PC-3 (cell line): ENCODE measurements at regions not wholly inside any gene's neighbourhood (a gene's known extent, or its start where the extent isn't known, plus 50 kb on each side); places are given as distances from the start of the nearest gene placed in this dataset.

ENCODE experiments used
- ATAC-seq: fragments of 200-7000 bp; cut with Tn5 transposase; 2 replicates; pipeline ENCODE4 v1.9.1; 2020; ENCODE audit warnings: mild to moderate bottlenecking, moderate library complexity
- BruUV-seq: library from RNA; stranded (reverse); fragments of 400-500 nt; replicated peaks from 2 replicates; lab custom pipeline; 2021; lab: Mats Ljungman, UMichigan
- CTCF ChIA-PET: fragments of 300-600 bp; sonication (Branson Sonifier 250); formaldehyde crosslinking; loops from one replicate; lab custom pipeline; 2022; ENCODE audit warnings: antibody characterized with exemption; lab: Charles Lee
- POLR2A ChIA-PET: fragments of 300-600 bp; sonication (Branson Sonifier 250); formaldehyde crosslinking; loops from one replicate; lab custom pipeline; 2022; ENCODE audit warnings: antibody characterized with exemption; ENCODE audit not compliant: unreplicated experiment; lab: Charles Lee
- DNase-seq: peaks from one replicate; pipeline ENCODE4 v3.0.0-alpha.2; 2015
- H2AFZ ChIP-seq: fragments of 300-600 bp; sonication (generic); 2 replicates; pipeline ENCODE4 v1.6.0; 2016; ENCODE audit warnings: antibody characterized with exemption, low read length
- H3F3A ChIP-seq: fragments of 300-600 bp; sonication (generic); one replicate; pipeline ENCODE4 v1.6.0; 2017; ENCODE audit warnings: antibody characterized with exemption, low read length, control low read depth, mild to moderate bottlenecking; ENCODE audit not compliant: unreplicated experiment
- H3K27ac ChIP-seq: fragments of 300-600 bp; sonication (generic); 2 replicates; pipeline ENCODE4 v1.5.1; 2016; ENCODE audit warnings: mild to moderate bottlenecking, low read length
- H3K27me3 ChIP-seq: fragments of 300-600 bp; sonication (generic); 2 replicates; pipeline ENCODE4 v1.6.1; 2016; ENCODE audit warnings: low read length, mixed read lengths
- H3K36me3 ChIP-seq: fragments of 300-600 bp; sonication (generic); 2 replicates; pipeline ENCODE4 v1.6.1; 2016; ENCODE audit warnings: low read depth, mixed run types, low read length, mixed read lengths
- H3K4me1 ChIP-seq: fragments of 300-600 bp; sonication (generic); 2 replicates; pipeline ENCODE4 v1.5.1; 2016; ENCODE audit warnings: low read length; ENCODE audit not compliant: insufficient read depth
- H3K4me2 ChIP-seq: fragments of 300-600 bp; sonication (generic); 2 replicates; pipeline ENCODE4 v1.6.0; 2016; ENCODE audit warnings: low read length
- H3K4me3 ChIP-seq: fragments of 300-600 bp; sonication (generic); 2 replicates; pipeline ENCODE4 v1.5.1; 2016; ENCODE audit warnings: mild to moderate bottlenecking, low read length, mixed read lengths
- H3K79me2 ChIP-seq: fragments of 300-600 bp; sonication (generic); 2 replicates; pipeline ENCODE4 v1.6.1; 2017; ENCODE audit warnings: low read length, mixed read lengths
- H3K9ac ChIP-seq: fragments of 300-600 bp; sonication (generic); 2 replicates; pipeline ENCODE4 v1.6.0; 2016; ENCODE audit warnings: mild to moderate bottlenecking, low read length
- H3K9me2 ChIP-seq: fragments of 300-600 bp; sonication (generic); replicated peaks from 2 replicates; pipeline ENCODE4 v1.6.1; 2016; ENCODE audit warnings: mixed run types, low read length, mixed read lengths
- H3K9me3 ChIP-seq: fragments of 300-600 bp; sonication (generic); 2 replicates; pipeline ENCODE4 v1.6.1; 2016; ENCODE audit warnings: low read length, mixed read lengths
- H4K20me1 ChIP-seq: fragments of 300-600 bp; sonication (generic); 2 replicates; pipeline ENCODE4 v1.6.1; 2016; ENCODE audit warnings: low read length, mixed read lengths
- CTCF ChIP-seq: fragments of 300-600 bp; sonication (generic); conservative IDR thresholded peaks from 2 replicates; pipeline ENCODE4 v1.5.1; 2017; ENCODE audit warnings: antibody characterized with exemption, low read depth, mild to moderate bottlenecking, low read length
- EZH2 ChIP-seq: fragments of 300-600 bp; sonication (generic); IDR thresholded peaks from one replicate; pipeline ENCODE4 v1.6.1; 2017; ENCODE audit warnings: antibody characterized with exemption, mild to moderate bottlenecking, low read length; ENCODE audit not compliant: unreplicated experiment
- EZH2phosphoT487 ChIP-seq: fragments of 300-600 bp; sonication (generic); IDR thresholded peaks from 2 replicates; pipeline ENCODE4 v1.6.1; 2018; ENCODE audit warnings: mild to moderate bottlenecking, antibody characterized with exemption, low read length, borderline replicate concordance
- intact Hi-C: fragments of 100-400 bp; cut with micrococcal nuclease; formaldehyde crosslinking; loops from 2 replicates; pipeline ENCODE4 v1.9.0; 2023

- ChIA-PET POLR2A (no interaction called here), CTCF (no interaction called here)
- no TSS peak for BruUV-seq
- Histone ChIP-seq H3K4me2 (no peak overlapping the region), H3K27me3 (peaks cover 67% of the 10 kb centered on the region), H3K9me2 (no peaks in the 10 kb centered on the region), H3K4me3 (no peak overlapping the region), H3K9ac (no peak overlapping the region), H2AFZ (no peak overlapping the region), H3K9me3 (no peaks in the 10 kb centered on the region), H3F3A (no peaks in the 10 kb centered on the region), H3K4me1 (no peaks in the 10 kb centered on the region), H3K79me2 (no peaks in the 10 kb centered on the region), H3K27ac (no peak overlapping the region), H3K36me3 (no peaks in the 10 kb centered on the region), H4K20me1 (no peaks in the 10 kb centered on the region)
- TF ChIP-seq EZH2phosphoT487 = no peak
- no peak for TF ChIP-seq CTCF
- no peak for TF ChIP-seq EZH2
- intact Hi-C loops = no loop called here
- DNase-seq (no peak), ATAC-seq (no peak)
Observed at GRCh38 chr2:121872651-121873050, 117.2 kb downstream of the TSN start.

- TF ChIP-seq EZH2phosphoT487 (no peak), CTCF (no peak), EZH2 (no peak)
- ChIA-PET POLR2A (no interaction called here), CTCF (no interaction called here)
- BruUV-seq = no TSS peak
- H2AFZ ChIP-seq = no peak overlapping the region
- intact Hi-C loops = no loop called here
- H3F3A ChIP-seq = no peaks in the 10 kb centered on the region
- H3K9me2 ChIP-seq = no peaks in the 10 kb centered on the region
- no peaks in the 10 kb centered on the region for H3K79me2 ChIP-seq
- no peak overlapping the region for H3K4me2 ChIP-seq
- H3K9me3 ChIP-seq = no peaks in the 10 kb centered on the region
- peaks cover 65% of the 10 kb centered on the region for H3K27me3 ChIP-seq
- H4K20me1 ChIP-seq = no peaks in the 10 kb centered on the region
- no peak for DNase-seq
- no peak overlapping the region for H3K9ac ChIP-seq
- no peak overlapping the region for H3K27ac ChIP-seq
- H3K4me3 ChIP-seq = no peak overlapping the region
- no peak for ATAC-seq
- no peaks in the 10 kb centered on the region for H3K4me1 ChIP-seq
- H3K36me3 ChIP-seq = no peaks in the 10 kb centered on the region
Observed at GRCh38 chr2:121873864-121874263, 118.4 kb downstream of the TSN start.

GRCh38 chr2:121875585-121876185, 120.2 kb downstream of the TSN start:
- Histone ChIP-seq H4K20me1 (no peaks in the 10 kb centered on the region), H2AFZ (no peak overlapping the region), H3K27me3 (peaks cover 52% of the 10 kb centered on the region), H3K9ac (no peak overlapping the region), H3K36me3 (no peaks in the 10 kb centered on the region), H3K4me3 (no peak overlapping the region), H3F3A (no peaks in the 10 kb centered on the region), H3K27ac (no peak overlapping the region), H3K4me1 (no peaks in the 10 kb centered on the region), H3K79me2 (no peaks in the 10 kb centered on the region), H3K4me2 (no peak overlapping the region), H3K9me2 (no peaks in the 10 kb centered on the region), H3K9me3 (no peaks in the 10 kb centered on the region)
- intact Hi-C loops = no loop called here
- DNase-seq (no peak), ATAC-seq (no peak)
- BruUV-seq = no TSS peak
- CTCF ChIA-PET = no interaction called here
- POLR2A ChIA-PET = no interaction called here
- no peak for TF ChIP-seq CTCF
- no peak for TF ChIP-seq EZH2phosphoT487
- TF ChIP-seq EZH2 = no peak
